ENCODE measurements at regions not wholly inside any gene's neighbourhood (a gene's known extent, or its start where the extent isn't known, plus 50 kb on each side); places are given as distances from the start of the nearest gene placed in this dataset.

GRCh38 chr2:59899692-59900091 is 653.8 kb downstream of the BCL11A start (continued):
- no peak for TF ChIP-seq SIN3A (conservative IDR thresholded peaks at IDR 0.05 in 1 of 2, IDR thresholded peaks at IDR 0.05 in 1 of 2; ENCODE audit: low read depth in 1 of 2, low read length in 2 of 2)
- no peak for TF ChIP-seq KDM1A (IDR thresholded peaks at IDR 0.05; ENCODE audit: borderline replicate concordance, low read length)
- TF ChIP-seq CHD1 (IDR thresholded peaks at IDR 0.05; ENCODE audit: low read depth, low read length) = no peak
- TF ChIP-seq SP2 (IDR thresholded peaks at IDR 0.05; ENCODE audit: low read length) = no peak
- TF ChIP-seq E2F6 (IDR thresholded peaks at IDR 0.05) = no peak
